ENCODE measurements at regions not wholly inside any gene's neighbourhood (a gene's known extent, or its start where the extent isn't known, plus 50 kb on each side); places are given as distances from the start of the nearest gene placed in this dataset.

GRCh38 chr6:170459451-170459850 lies 93.7 kb downstream of the PSMB1 start:
- ATAC-seq (peak in 1 of 2 donors; percentile 58), DNase-seq (peak; percentile 68)
- TF ChIP-seq CTCF (IDR thresholded peaks at IDR 0.05): no peak
- Histone ChIP-seq H3K36me3 (no peaks in the 10 kb centered on the region), H3K4me1 (peaks cover 9% of the 10 kb centered on the region), H3K9me3 (no peaks in the 10 kb centered on the region), H3K4me3 (peak overlapping the region; percentile 39), H3K27ac (no peak overlapping the region), H3K27me3 (ENCODE audit: low read depth) (no peaks in the 10 kb centered on the region)
- intact Hi-C loops (cut with DNase I): no loop called here

GRCh38 chr6:170456886-170457698 lies 96.0 kb downstream of the PSMB1 start:
- no peak overlapping the region for H3K4me3 ChIP-seq
- intact Hi-C loops (cut with DNase I): no loop called here
- H3K36me3 ChIP-seq: no peaks in the 10 kb centered on the region
- no peaks in the 10 kb centered on the region for H3K9me3 ChIP-seq
- peaks cover 9% of the 10 kb centered on the region for H3K4me1 ChIP-seq
- H3K27ac ChIP-seq: no peak overlapping the region
- no peak for TF ChIP-seq CTCF (IDR thresholded peaks at IDR 0.05)
- no peak for ATAC-seq
- DNase-seq: no peak
- no peaks in the 10 kb centered on the region for H3K27me3 ChIP-seq (ENCODE audit: low read depth)
